ENCODE measurements at regions not wholly inside any gene's neighbourhood (a gene's known extent, or its start where the extent isn't known, plus 50 kb on each side); places are given as distances from the start of the nearest gene placed in this dataset.

DNA sequence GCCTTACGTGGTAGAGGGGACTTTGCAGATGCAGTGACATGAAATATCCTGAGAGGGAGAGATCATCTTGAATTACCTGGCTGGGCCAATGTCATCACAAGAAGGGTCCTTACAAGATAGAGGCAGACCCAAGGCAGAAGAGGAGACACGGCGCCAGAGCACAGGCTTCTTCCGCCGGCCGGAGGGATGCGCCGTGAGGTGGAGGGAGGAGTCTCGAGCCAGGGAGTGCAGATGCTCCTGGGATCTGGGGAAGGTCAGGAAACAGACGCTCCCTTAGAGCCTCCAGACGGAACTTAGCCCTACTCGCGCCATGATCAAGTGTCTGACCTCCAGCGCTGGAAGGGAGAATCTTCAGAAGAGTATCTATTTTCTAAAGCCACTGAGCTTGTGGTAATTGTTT lies 304.8 kb downstream of the GLRX3 start:
- Histone ChIP-seq H3K36me3 (ENCODE audit: insufficient read depth, low read length) (no peaks in the 10 kb centered on the region), H3K9me2 (replicated peaks; ENCODE audit: low read depth, low read length) (no peaks in the 10 kb centered on the region), H3K27me3 (ENCODE audit: insufficient read depth, low read length, poor library complexity, severe bottlenecking) (no peaks in the 10 kb centered on the region), H3K9ac (ENCODE audit: low read depth, low read length, poor library complexity, severe bottlenecking) (no peak overlapping the region), H3K4me3 (ENCODE audit: low read length, poor library complexity, severe bottlenecking) (no peak overlapping the region), H3F3A (ENCODE audit: low read depth) (no peaks in the 10 kb centered on the region), H3K4me1 (ENCODE audit: insufficient read depth, low read length, poor library complexity, severe bottlenecking) (no peaks in the 10 kb centered on the region), H3K9me3 (ENCODE audit: insufficient read depth, low read depth, low read length) (peaks cover 11% of the 10 kb centered on the region; the same call in 1 of the 2 replicates), H3K79me2 (ENCODE audit: insufficient read depth, low read length) (no peaks in the 10 kb centered on the region), H2AFZ (ENCODE audit: low read length) (no peak overlapping the region), H3K4me2 (ENCODE audit: low read depth, low read length, poor library complexity, severe bottlenecking) (no peak overlapping the region), H4K20me1 (ENCODE audit: insufficient read depth, low read length, poor library complexity, severe bottlenecking) (no peaks in the 10 kb centered on the region)
- TF ChIP-seq EZH2phosphoT487 (IDR thresholded peaks at IDR 0.05; ENCODE audit: borderline replicate concordance) = no peak
- no peak for TF ChIP-seq CTCF (conservative IDR thresholded peaks at IDR 0.05; ENCODE audit: low read length)

DNA sequence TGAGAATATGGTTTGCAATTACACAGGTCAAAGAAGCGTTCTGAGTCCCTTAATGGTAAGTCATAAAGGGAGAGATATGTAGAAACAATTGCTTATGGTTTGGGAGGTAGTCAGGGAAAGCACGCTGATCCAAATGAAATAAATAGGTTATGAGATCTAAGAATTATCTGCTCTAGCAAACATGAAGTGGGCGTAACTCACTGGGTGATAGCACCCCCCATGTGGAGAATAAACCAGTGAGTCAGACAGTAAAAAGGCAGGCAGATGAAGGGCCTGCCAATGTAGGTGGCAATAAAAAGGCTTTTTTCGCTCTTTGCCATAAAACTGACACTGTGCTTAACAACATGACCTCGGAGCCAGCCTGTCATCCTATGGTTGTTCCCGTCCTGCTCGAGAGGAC lies 306.9 kb downstream of the GLRX3 start:
- Histone ChIP-seq H3K9me2 (replicated peaks; ENCODE audit: low read depth, low read length) (no peaks in the 10 kb centered on the region), H3K27me3 (ENCODE audit: insufficient read depth, low read length, poor library complexity, severe bottlenecking) (no peaks in the 10 kb centered on the region), H3K9me3 (ENCODE audit: insufficient read depth, low read depth, low read length) (peaks cover 11% of the 10 kb centered on the region; the same call in 1 of the 2 replicates), H3K36me3 (ENCODE audit: insufficient read depth, low read length) (no peaks in the 10 kb centered on the region), H3K4me1 (ENCODE audit: insufficient read depth, low read length, poor library complexity, severe bottlenecking) (no peaks in the 10 kb centered on the region), H3K4me2 (ENCODE audit: low read depth, low read length, poor library complexity, severe bottlenecking) (no peak overlapping the region), H4K20me1 (ENCODE audit: insufficient read depth, low read length, poor library complexity, severe bottlenecking) (no peaks in the 10 kb centered on the region), H3K4me3 (ENCODE audit: low read length, poor library complexity, severe bottlenecking) (no peak overlapping the region), H2AFZ (ENCODE audit: low read length) (no peak overlapping the region), H3K9ac (ENCODE audit: low read depth, low read length, poor library complexity, severe bottlenecking) (no peak overlapping the region), H3K79me2 (ENCODE audit: insufficient read depth, low read length) (no peaks in the 10 kb centered on the region), H3F3A (ENCODE audit: low read depth) (no peaks in the 10 kb centered on the region)
- no peak for TF ChIP-seq EZH2phosphoT487 (IDR thresholded peaks at IDR 0.05; ENCODE audit: borderline replicate concordance)
- no peak for TF ChIP-seq CTCF (conservative IDR thresholded peaks at IDR 0.05; ENCODE audit: low read length)

GRCh38 chr10:130453036-130453720 lies 317.0 kb downstream of the GLRX3 start:
- peaks cover 20% of the 10 kb centered on the region; the same call in 1 of the 2 replicates for H3K9me3 ChIP-seq (ENCODE audit: insufficient read depth, low read depth, low read length)
- no peaks in the 10 kb centered on the region for H3K36me3 ChIP-seq (ENCODE audit: insufficient read depth, low read length)
- no peak overlapping the region for H3K4me3 ChIP-seq (ENCODE audit: low read length, poor library complexity, severe bottlenecking)
- no peaks in the 10 kb centered on the region for H4K20me1 ChIP-seq (ENCODE audit: insufficient read depth, low read length, poor library complexity, severe bottlenecking)
- H3F3A ChIP-seq (ENCODE audit: low read depth) = no peaks in the 10 kb centered on the region
- H3K27me3 ChIP-seq (ENCODE audit: insufficient read depth, low read length, poor library complexity, severe bottlenecking) = no peaks in the 10 kb centered on the region
- TF ChIP-seq EZH2phosphoT487 (IDR thresholded peaks at IDR 0.05; ENCODE audit: borderline replicate concordance) (no peak), CTCF (conservative IDR thresholded peaks at IDR 0.05; ENCODE audit: low read length) (no peak)
- no peaks in the 10 kb centered on the region for H3K79me2 ChIP-seq (ENCODE audit: insufficient read depth, low read length)
- H3K9ac ChIP-seq (ENCODE audit: low read depth, low read length, poor library complexity, severe bottlenecking) = no peak overlapping the region
- no peak overlapping the region for H2AFZ ChIP-seq (ENCODE audit: low read length)
- no peaks in the 10 kb centered on the region for H3K4me1 ChIP-seq (ENCODE audit: insufficient read depth, low read length, poor library complexity, severe bottlenecking)
- H3K9me2 ChIP-seq (replicated peaks; ENCODE audit: low read depth, low read length) = no peaks in the 10 kb centered on the region
- H3K4me2 ChIP-seq (ENCODE audit: low read depth, low read length, poor library complexity, severe bottlenecking) = no peak overlapping the region
